Limb (tissue), 2 donors: ENCODE measurements at regions not wholly inside any gene's neighbourhood (a gene's known extent, or its start where the extent isn't known, plus 50 kb on each side); places are given as distances from the start of the nearest gene placed in this dataset.

ENCODE experiments used
- DNase-seq, 2 donors: peaks; one replicate each; pipeline ENCODE4 v3.0.0-alpha.2; 2016; ENCODE audit errors: extremely low spot score in 2 of 2

GRCh38 chr3:127106053-127106452 is 86.9 kb upstream of the PRR23E start:
- no peak for DNase-seq

GRCh38 chr3:127106456-127106855 is 86.5 kb upstream of the PRR23E start:
- DNase-seq: no peak

DNA sequence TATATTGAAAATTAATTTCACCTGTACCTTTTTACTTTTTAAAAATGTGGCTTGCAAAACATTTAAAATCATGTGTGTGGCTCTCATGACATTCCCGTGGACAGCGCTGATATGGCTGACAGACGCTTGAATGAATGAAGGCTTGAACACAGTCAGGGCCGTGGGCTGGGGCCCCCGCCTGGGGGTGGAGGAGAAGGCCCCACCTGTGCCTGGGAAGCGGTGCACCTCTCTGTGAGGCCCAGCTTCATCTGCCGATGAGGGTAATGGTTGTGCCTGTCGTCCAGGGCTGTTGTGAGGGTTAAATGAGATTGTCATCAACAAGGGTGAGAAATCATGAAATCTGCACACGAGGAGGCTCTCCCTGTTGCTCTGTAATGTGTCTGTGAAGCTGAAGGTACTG is 85.9 kb upstream of the PRR23E start:
- DNase-seq: no peak

DNA sequence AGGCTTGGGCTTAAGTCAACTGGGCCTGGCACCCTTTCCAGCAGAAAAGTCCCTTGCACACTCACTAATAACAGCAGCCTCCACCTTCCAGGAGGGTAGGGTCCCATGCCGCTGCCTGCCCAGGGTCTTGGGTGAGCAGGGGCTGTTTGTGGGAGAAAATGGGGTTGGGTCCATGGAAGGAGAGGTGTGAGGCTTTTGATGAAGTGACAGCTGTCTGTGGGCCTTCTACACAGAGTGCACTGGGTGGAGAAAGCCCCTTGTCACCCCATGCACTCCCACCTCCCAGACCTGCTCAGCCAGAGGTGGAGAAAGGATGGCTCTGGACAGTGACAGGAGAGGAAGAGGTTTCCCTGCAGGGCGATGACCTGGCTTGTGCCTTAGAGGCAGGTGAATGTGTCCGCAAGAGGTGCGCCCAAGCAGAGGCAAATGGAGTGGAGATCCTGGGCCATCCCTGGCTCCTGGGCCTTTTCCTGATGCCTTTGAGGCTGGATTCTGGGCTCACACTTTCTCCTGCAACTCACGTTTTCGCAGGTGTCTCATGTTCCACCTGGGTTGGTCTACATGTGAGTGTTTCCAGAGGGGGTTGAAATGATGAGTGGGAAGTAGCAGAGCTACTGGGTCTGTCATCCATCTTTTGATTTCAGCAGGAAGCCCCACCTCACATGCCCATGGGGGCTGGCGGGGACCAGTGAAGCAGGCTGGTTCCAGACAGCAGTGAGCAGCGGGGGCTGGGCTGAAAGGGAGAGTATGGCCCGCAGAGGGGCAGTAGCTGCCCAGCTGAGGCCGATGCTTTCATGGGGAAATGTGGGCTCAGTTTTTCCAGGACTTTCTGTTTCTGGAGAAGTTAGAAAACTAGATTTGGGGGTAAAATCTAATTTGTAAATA is 85.2 kb upstream of the PRR23E start:
- no peak for DNase-seq

- no peak for DNase-seq
Measured at GRCh38 chr3:127108796-127109195, 84.1 kb upstream of the PRR23E start.

GRCh38 chr3:127110982-127111693 is 81.8 kb upstream of the PRR23E start:
- no peak for DNase-seq

DNA sequence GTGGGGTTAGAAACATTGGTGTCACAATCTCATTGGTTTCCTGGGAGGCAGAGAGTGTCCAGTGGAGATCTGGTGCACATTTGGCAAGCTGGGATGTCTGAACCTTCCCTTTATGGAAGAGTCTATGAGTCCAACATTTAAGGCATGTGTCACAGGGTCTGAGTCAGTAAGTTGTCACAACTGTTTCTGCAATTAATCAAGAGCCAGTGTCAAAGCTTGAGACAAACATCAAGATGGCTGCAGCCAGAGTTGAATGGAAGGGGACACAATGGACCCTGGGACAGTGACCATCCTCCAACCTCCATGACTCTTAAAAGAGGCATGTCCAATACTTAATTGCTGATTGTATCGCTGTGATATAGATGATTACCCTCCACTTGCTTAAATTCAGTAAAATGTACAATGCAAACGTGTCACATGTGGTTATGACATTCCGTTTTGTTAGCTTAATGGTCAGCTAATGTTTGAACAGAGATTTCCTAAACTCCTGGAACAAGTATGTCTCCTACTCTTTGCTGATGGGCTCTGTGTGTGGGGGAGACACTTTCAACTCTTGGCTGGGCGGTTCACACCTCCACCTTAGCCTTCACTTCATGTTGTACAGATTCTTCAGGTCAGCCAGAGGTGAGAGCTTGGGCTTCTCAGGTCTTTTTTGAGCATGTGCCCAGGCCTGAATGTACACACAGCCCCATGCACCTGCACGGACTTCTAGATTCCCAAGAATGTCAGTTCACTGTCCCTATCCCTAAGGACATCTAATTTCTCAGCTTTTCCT is 79.9 kb upstream of the PRR23E start:
- DNase-seq: no peak

DNA sequence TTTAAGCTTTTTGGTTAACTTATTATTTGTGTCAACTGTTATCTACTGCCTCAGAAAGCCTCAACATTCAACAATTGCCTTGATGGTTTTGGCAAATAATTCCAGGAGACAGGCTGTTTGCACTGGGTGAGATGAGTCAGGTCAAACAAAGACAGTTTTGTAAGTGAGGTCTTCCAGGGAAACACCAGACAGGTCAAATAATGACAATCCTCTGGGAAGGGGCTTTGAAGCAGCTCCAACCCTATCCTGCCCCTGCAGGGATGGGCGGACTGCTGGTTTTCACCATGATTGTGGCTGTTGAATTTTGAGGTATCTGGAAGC is 79.4 kb upstream of the PRR23E start:
- no peak for DNase-seq

- DNase-seq: no peak
Measured at GRCh38 chr3:127114337-127115070, 78.4 kb upstream of the PRR23E start.

DNA sequence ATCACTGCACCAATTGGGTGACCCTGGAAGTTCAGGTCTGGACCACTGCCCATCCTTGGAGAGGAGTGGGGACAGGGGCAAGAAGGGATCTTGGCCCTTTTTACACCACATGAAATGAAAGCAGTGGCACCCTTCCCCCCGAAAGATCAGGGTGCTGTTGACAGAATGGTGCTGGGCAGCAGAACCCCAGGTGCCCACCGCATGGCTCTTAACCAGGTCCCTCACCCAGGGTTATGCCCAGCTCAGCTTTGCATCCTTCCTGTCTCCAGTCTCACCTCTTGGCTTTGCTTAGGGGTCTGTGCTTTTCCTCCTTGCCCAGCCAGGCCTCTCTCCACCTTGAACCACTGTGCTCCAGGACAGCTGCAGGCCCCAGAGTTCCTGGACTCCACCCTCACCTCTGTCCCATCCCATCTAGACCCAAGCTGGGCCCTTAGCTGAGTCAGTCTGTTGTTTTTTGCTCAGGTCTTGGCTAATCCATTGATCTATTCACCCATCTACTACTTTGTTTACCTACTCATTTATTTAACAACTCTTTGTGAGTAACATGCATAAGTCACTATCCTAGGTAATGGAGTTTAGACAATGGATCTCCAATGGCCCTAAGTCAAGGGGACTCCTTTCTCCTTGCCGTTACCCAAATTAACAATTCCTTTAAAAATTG is 77.1 kb upstream of the PRR23E start:
- DNase-seq: no peak

GRCh38 chr3:127118366-127118765 is 74.6 kb upstream of the PRR23E start:
- no peak for DNase-seq

DNA sequence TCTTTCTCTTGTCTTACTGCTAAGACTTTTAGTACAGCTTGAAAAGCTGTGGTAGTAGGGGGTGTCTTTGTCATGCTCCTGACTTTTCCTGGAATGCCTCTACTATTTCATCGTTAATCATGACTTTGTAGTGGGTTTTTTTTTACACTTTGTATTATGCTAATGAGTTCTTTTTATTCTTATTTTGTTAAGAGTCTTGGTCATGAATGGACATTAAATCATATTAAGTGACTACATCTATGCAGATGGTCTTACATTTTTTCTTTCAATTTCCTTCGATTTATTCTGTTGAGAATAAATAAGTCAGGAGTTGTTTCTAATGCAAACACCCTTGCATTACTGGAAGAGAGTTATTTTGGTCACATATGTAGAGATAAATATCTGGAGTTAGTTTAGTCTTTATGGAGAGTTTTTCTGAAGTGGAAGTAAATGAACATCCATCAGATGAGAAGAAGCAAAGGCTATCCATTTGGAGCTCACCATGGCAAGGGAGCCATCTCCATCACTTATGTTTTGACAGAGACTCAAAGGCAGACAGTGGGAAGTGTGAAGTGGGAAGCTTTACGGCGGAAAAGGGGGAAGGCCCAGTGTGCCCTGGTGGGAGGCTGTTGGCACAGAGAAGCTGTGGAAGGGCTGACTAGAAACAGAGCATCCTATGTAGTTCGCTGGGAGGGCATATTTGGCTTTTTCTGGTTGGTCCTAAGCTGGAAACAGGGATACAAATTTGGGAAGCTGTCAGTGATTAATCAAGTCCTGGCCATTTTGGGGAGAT is 73.1 kb upstream of the PRR23E start:
- DNase-seq: no peak

DNA sequence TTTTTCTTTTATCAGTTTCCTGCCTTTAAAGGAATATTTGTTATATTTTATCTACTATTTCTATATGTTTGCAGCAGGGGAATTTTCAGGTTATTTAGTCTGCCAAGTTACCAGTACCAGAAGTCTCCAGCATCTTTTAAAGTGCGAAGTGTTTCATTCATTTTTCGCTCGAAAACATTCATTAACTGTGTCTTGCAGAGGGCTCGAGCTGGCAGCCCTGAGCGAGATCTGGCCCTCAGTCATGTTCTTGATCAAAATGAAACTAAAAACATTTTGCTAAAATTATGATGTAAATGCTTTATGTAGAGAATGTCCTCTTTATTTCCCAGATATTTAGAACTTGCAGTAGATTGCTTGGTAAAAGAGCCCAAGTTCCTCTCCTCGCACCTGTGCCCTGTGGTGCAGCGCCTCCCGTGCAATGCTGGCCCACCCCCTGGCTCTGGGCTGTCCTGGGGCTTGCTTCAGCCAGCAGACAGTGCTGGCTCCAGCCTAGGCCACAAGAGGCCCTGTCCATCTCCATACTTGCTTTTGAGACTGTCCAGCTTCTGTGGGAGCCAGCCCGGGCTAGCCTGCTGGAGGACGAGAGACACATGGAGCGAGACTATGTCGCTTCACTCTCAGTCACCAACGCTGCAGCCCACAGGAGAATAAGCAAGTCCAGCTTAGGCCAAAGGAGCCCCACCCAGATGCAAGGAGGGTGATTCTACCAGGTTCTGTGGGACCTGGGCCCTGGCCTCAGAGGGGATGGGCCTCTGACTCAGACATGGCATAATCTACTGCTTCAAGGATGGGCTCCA is 71.9 kb upstream of the PRR23E start:
- DNase-seq: no peak

DNA sequence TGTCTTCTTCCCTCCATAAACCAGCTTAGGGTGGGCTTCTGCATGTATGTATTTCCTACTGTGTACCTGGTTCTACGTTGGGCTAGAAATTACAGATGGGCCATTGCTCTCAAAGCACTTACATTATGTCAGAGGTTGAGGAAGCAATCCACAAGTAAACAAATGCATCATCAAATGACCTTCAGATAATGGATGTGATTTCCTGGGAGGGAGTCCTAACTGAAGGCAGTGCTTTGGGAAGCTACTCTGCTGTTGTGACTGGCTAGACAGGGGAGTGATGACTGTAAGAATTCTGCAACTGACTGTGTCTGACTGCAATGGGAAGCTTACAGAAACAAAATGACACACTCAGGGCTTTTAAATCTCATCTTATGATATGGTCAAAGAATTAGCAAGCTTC is 71.0 kb upstream of the PRR23E start:
- DNase-seq: no peak

DNA sequence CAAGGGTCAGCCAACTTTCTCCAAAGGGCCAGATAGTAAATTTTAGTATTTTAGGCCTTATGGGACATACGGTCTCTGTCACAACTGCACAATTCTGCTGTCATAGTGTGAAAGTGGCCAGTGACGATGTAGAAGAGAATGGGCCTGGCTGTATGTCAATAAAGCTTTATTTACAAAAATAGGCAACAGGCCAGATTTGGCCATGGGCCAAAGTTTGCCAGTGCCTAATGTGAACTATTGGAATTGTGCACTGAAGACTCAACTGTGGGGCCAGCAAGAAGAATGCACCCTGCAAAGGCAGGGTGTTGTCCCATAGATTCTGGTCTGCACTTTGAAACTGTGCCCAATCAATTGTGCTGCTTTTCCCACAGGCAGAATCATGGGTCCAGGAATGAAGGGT is 69.4 kb upstream of the PRR23E start:
- DNase-seq: no peak

DNA sequence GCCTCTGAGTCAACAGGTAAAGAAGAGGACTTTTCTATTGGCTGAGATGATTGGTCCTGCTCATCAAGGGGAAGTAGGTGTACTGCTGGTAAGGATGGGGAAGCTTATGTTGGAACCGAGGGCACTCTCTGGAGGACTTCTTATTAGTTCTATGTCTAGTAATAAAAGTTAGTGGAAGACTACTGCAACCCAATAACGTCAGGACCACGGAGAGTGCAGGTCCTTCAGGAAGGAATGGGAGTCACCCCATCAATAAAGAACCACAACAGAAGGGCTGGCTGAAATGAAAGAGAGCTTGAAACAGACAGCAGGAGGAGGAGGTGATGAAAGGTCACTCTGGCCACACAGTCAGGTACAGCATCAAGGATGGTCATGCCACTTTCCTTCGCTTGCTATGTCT is 68.8 kb upstream of the PRR23E start:
- no peak for DNase-seq

GRCh38 chr3:127131424-127132170 is 61.3 kb upstream of the PRR23E start:
- no peak for DNase-seq

- DNase-seq: no peak
Measured at GRCh38 chr3:127132876-127133275, 60.1 kb upstream of the PRR23E start.

- no peak for DNase-seq
Measured at GRCh38 chr3:127133971-127134370, 59.0 kb upstream of the PRR23E start.
